HG03025 (cell line): ENCODE measurements at regions not wholly inside any gene's neighbourhood (a gene's known extent, or its start where the extent isn't known, plus 50 kb on each side); places are given as distances from the start of the nearest gene placed in this dataset.

Experiments
- ATAC-seq: cut with Tn5 transposase; IDR thresholded peaks from one replicate; pipeline ENCODE4 v1.9.1; 2021; ENCODE audit warnings: mild to moderate bottlenecking, moderate library complexity; ENCODE audit not compliant: unreplicated experiment, low FRiP score

DNA sequence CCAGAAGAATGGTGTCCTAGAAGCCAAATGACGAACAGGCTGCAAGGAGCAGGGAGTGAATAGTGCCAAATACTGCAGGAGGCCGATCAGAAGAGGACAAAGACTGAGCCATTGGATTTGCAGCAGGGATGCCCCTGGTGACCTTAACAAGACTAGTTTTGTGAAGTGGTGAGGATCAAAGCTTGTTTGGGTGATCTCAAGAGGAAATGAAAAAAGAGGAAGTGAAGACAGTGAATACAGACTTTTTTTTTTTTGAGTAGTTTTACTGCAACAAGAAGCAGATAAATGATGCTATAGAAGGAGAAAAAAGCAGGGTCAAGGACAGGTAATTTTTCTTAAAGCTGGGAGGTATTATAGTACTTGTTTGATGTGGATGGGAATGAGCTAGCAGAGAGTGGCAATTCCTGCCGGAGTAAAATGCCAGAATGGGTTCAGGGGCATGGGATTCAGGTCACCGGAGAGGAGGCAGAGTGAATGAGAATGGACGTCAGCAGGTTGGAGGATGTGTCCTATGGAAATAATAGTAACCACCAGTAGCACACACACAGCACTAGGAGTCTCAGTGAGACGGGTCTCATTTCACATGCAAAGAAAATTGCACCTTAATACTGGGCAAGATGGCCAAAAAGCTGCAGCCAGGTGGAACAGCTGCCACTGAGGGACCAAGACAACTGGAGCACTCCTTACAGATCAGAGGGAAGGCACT lies 345.8 kb upstream of the CCDC196 start:
- peak; percentile 71 for ATAC-seq

DNA sequence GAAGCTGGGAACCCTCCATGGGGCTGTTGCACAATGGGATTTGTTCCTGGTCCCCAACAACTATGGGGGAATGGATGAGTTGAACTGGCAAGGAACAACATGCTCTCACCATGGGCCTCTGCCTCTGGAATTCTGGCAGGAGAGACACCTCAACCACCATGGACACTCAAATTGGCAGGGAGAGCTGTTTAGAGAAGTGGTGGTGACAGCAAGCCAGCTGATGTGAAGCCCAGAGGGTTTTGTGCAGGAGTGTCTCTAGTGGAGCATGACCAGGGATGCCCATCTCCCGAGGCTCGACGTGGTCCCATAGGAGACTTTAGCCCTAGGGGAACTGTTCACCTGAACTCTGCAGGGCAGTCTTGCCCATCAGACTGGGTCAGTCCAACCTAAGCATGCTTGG lies 345.2 kb upstream of the CCDC196 start:
- no peak for ATAC-seq

DNA sequence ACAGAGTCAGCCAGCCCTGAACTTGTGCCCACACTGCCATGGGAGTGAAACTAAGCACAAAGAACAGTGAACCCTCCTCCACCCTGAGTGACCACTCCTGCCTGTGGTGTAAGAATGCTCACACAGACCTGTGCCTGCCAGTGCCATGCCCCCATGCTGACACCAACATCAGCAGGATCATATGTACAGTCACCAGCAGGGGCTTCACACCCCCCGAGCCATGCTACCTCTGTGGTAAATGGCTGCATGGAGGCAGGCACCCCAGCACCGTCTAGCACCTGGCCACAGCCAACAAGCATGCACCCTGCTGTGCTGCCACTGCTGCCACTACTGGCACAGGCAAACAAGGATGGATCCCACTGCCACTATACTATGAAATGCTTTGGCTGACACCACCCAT lies 344.4 kb upstream of the CCDC196 start:
- ATAC-seq: no peak

DNA sequence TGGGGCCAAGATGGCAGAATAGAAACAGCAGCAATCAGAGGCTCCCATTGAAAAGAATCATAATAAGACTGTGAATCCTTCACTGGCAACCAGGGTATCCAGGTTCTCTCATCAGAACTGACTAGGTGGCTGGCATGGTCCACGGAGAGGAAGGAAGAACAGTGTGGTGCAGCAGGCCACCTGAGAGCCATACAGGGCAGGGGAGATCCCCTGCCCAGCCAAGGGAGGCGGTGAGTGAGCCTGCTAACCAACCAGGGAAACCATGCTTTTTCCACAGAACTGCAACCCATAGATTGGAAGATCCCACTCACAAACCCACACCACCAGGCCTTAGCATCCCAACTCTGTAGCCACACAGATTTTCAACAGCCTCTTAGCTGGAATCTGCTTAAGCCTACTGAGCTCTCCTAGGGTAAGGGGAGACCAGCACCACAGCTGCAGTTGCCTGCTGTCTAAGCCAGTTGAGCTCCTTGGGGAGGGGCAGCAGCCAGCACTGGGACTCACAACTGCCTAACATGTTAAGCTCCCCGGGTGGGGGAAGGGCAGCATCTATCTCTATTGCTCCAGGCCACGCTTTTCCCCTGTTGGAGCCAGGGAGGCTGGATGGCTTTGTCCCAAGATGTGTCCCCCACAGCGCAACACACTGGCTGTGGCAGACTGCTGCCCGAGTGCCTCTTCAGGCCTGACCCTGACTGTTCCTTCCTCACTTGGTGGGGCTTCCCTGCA lies 342.6 kb upstream of the CCDC196 start:
- ATAC-seq: no peak

DNA sequence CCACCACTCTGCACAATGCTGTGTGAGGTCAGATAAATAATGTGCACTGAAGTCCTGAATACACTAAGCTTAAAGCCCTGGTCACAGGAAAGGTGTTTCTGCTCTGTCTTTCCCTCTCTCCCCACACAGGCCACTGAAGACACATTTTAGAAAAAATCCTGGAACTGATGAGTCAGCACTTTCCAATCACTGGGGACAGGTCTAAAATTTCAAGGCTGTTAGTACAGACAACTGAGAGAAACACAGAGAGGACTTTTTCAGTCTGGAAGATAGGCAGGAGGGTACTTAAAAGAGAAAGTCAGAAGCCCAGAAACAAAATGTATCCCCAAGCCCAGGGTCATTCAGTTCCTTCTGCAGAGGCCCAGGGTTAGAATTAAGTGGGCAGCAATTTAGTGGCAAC lies 333.9 kb upstream of the CCDC196 start:
- ATAC-seq: no peak

DNA sequence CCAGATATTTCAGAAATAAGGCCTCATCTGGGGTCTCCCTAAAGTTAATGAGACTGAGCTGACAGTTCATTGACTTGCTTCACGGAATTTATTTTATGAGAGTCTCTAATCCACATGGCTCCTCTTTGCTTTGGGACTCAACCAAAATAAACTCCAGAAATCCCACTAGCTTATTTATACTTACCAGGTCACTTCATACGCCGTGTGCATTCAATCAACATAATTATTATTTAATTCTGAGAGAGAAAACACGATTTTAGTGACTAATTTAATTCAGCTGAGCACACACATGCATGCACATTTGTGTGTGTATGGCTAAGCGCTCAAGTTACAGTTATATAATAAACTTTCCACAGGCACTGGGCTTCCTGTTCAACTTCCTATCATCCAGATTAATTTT lies 333.4 kb upstream of the CCDC196 start:
- no peak for ATAC-seq

DNA sequence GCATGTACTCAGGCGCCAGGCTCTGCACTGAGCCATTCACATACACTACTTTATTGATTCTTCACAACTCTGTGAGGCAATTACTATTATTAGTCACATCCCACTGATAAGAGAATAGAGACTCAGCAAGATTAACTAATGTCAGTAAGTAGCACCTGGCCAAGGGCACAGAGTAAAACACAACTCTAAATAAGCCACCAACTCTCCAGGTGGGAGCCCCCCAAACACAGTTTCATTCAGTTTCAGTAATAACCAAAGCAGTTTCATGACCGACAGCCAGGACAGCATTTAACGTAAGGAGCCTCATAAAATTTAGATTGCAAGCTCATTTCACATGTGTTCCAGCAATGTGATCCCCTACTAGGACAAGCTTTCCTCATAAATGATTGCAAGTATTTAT lies 323.1 kb upstream of the CCDC196 start:
- ATAC-seq: no peak

DNA sequence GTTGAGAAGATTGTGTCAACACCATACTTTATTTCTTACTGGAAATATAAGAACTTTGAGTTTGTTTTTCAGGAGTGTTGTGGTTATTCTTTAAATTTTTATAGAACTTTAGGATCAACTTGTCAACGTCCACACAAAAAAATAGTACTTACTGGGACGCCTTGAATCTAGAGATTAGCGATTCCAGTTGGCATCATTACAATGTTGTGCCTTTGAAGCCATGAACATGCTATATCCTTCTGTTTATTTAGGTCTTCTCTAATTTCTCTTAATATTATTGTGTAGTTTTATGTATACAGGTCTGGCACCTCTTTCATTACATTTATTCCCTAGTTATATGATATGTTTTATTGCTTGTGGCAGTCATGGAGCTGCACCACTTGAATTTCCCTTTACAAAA lies 320.8 kb upstream of the CCDC196 start:
- no peak for ATAC-seq

DNA sequence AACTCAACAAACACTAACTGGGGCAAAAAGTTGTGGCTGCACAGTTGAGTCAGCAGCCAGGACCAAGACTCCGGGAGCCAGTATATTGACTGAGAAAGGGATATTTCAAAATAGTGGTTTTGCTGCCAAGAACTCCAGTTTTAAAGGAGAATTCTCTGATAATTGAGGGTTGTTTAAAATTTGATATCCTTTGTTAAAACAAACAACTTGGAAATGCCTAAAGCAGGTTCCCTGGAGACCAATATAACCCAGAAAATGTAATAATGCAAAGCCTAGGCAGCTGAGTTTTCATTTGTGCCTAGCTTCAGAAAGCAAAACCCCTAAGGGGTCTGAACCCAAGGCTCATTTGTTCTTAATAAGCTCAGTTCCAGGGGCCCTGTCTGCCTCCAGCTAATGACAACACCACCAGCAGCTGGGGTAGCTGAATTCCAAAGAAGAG lies 311.7 kb upstream of the CCDC196 start:
- ATAC-seq: no peak

DNA sequence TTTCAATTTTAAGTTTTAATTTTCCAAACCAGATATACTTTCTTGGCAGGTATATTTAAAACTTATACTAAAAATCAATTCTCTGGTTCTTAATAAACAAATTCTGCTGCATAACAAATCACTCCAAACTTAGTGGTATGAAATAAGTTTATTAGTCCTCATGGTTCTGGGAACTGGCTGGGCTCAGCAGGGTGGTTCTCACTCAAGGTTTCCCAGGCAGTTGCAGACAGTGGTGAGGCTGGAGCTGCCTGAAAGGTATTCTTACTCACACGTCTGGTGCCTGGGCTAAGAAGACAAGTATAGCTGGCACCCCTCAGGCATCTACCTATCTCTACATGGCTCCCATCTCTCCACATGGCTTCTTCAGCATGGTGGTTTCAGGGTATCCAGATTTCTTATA lies 308.2 kb upstream of the CCDC196 start:
- no peak for ATAC-seq

DNA sequence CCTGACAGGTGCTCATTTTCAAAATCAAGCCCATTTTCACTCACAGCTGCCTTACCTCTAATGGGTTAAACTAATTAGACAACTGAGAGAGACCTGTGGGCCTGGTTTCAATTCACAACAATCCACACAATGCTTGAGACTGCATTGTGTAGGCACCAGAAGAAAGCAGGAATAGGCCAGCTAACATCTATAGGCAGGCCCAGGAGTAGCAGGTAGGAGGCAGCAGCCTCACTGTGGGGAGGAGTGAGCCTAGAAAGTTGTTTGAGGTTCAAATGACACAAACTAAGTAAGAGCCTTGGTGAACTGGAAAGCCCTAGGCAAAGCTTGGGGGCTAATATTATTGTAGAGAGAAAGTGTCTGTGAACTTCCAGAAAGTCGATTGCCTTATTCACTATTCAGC lies 289.5 kb upstream of the CCDC196 start:
- ATAC-seq: no peak

DNA sequence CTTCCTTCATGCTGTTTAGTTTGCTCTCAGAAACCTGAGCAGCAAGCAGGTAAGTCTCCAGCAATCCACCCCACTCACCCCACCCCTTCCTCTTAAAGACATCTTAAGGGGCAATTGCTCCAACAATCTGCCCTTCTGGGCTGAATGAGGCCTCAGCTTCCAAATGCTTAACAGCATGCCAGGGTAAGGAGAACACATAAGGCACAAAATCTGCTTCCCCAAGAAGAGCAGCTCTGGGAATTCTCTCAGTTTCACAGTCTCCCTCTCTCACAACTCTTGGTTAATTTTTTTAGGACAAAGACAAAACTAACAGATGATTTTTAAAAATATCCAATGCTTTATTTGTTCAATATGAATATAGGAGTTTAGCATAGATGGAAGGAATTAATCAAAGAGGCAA lies 288.9 kb upstream of the CCDC196 start:
- ATAC-seq: no peak

DNA sequence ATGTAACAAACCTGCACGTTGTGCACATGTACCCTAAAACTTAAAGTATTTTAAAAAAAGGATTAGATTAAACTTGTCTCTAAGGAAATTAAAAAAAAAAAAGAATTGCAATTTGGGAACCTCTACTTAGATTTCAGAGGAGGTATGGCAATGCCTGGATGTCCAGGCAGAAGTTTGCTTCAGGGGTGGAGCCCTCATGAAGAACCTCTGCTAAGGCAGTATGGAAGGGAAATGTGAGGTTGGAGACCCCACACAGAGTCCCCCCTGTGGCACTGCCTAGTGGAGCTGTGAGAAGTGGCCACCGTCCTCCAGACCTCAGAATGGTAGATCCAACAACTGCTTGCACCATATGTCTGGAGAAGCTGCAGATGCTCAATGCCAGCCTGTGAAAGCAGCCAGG lies 279.6 kb upstream of the CCDC196 start:
- ATAC-seq: no peak

DNA sequence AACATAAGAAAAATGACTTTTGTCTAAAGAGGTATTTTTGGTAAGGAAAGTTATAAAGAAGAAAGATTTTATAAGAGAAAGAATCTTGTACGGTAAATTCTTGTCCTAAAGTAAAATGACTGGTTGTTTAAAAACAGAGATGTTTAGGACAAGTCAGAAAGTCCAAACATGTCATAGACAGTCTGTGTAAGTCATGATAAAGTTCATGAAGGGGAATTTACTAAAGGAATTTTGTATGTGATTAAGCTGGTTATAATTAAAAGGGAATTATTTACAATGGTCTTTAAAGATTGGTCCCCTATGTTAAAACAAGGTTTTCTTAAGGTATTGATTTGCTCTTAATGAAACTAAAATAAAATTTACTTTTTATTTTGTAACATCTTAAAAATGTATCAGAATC lies 269.4 kb upstream of the CCDC196 start:
- ATAC-seq: no peak

DNA sequence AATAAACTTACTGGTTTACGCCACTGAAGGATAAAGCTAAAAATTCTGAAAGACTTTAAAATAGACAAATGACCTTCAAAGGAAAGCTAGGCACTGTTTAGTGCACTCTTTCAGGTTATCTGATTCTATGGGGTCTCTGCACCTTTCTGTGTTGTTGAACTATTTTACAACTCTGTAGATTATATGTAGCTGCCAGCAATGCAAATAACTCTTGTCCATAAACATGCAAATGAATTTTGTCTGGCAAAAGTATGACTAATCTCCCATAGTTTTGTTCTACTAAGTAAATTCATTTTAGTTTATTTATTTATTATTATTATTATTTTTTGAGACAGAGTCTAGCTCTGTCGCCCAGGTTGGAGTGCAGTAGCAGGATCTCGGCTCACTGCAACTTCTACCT lies 266.3 kb upstream of the CCDC196 start:
- ATAC-seq: no peak

DNA sequence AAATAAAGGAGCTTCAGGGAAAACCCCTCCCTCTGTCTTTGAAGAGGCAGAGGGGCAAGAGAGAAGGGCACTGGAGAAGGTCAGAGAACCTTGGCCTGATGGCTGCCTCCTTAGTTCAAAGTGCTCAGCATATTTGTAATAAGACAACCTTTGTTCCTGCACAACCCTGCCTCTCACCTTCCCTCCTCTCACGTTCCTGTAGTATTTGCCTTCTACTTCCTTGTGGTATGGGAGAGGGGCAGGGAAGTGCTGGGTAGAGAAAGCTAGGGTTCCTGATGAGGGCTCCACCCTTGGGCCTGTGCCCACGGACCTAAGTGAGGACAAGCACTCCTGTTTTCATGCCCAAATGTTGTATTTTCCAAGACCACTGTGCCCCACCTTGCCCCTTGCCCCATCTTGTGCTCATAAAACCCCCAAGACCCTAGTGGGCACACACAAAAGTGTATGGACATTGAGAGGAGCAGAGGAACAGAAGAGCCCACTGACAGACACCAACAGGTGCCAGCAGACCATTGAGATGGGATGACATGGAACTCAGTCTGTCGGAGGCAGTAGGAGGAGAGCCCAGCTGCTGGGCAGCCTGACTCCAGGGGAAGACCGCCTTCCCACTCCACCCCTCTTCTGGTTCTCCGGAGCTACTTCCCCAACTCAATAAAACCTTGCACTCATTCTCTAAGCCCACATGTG lies 261.5 kb upstream of the CCDC196 start:
- no peak for ATAC-seq

DNA sequence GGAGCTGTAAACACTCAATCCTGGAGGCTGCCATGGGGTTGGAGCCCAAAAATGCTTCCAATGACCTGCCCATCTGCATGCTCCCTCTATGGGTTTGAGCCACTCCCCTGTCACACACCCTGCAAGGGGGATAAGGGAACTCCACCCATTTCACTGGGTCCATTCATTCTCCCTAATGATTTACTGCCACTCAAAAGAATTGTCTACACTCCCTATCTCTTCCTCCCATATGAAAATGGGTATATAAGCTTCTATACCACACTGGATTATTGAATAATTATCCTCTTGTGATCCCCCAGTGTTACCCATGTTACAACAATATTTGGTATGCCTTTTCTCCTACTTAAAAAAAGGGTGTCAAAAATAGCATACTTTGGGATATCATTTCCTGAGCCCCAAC lies 260.8 kb upstream of the CCDC196 start:
- ATAC-seq: no peak

DNA sequence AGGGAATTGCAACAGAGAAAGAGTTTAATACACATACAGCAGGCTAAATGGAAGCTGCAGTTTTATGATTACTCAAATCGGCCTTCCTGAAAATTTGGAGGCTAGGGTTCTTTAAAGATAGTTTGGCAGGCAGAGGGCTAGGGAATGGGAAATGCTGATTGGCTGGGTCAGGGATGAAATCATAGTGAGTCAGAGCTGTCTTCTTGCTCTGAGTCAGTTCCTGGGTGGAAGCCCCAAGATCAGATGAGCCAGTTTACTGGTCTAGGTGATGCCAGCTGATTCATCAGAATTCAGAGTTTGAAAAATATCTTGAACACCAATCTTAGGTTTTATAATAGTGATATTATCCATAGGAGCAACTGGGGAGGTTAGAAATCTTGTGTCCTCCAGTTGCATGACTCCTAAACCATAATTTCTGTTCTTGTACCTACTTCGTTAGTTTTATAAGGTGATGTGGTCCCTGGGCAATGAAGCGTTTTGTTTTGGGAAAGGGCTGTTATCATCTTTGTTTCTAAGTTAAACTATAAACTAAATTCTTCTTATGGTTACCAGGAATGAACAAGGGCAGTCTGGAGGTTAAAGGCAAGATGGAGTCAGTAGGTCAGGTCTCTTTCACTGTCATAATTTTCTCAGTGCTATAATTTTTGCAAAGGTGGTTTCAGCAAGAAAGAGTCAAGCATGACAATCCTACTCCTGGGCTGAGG lies 257.8 kb upstream of the CCDC196 start:
- no peak for ATAC-seq

DNA sequence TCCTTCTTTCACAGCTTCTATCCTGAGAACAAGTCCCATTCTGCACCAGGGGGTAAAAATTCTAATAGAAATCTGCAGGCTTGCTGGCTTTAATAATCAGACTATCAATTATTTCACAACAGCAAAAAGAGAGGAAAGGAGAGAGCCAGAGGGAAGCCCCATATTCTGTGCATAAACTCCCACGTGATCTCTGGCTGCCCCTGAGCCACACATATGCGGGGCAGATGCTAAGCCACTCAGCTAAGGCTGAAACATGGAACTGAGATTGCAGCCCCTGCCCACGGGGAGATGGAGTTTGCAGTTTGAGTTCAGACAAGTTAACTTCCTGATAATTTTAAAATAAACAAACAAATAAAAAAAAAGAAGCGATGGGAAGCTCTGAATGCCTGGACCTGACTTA lies 254.4 kb upstream of the CCDC196 start:
- no peak for ATAC-seq

DNA sequence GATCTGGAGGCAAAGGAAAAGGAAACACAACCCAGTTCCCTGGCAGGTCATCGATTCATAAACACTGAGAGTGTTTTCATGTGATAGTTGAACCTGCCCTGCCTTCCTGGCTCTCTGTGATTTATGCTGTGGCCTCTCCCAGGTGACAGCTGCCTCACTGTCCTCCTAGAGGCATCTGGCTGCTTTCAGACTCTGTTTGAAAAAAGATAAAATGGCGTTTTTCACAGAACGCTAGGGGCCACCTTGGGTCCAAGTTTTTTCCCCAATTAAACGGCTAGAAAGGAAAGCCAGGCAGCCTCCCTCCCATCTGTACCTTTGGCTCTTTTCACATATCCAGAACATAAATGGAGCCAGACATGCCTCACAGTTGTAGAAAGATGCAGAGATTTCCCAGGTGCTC lies 252.6 kb upstream of the CCDC196 start:
- no peak for ATAC-seq

DNA sequence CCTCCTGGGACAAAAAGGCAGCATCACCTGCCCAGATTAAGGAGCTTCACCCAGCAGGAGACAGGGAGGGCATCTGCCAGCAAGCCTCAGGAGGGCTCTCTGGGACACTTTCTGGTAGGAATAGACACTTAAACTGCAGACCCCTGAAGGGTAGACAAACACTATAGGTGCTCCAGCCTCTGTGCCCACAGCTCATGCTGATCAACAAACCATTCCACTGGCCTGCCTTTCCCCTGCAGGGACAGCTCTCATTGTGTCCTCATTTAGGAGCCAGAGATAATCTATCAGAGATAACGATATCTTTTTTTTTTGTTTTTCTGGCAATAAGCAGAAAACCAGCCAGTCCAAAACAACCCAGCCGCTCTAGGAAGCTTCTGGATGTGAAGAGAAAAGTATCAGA lies 251.8 kb upstream of the CCDC196 start:
- ATAC-seq: no peak
